Stimulated activated effector memory CD8-positive, alpha-beta T cell treated with anti-CD3 and anti-CD28 coated beads, Interleukin-12 subunit alpha, Interleukin-12 subunit beta, amount 100 ng/mL, for 72 hours (primary cell): ENCODE measurements at regions not wholly inside any gene's neighbourhood (a gene's known extent, or its start where the extent isn't known, plus 50 kb on each side); places are given as distances from the start of the nearest gene placed in this dataset.
A peak's percentile ranks its signal among the peaks of the same experiment; 100 is the strongest.

Experiments used
- ATAC-seq: fragments of 150-1000 bp; cut with Tn5 transposase; 2 replicates; pipeline ENCODE4 v1.10.0; 2021
- DNase-seq, 2 donors: peaks; one replicate each; pipeline ENCODE4 v3.0.0; 2021 to 2022; ENCODE audit warnings: low spot score in 2 of 2
- H3K27ac Mint-ChIP-seq: one replicate; pipeline ENCODE4 v1.8.0; 2022; ENCODE audit warnings: mild to moderate bottlenecking, mixed read lengths
- H3K36me3 Mint-ChIP-seq: one replicate; pipeline ENCODE4 v1.8.0; 2022; ENCODE audit warnings: mild to moderate bottlenecking, mixed read lengths
- H3K4me1 Mint-ChIP-seq: one replicate; pipeline ENCODE4 v1.8.0; 2022; ENCODE audit warnings: mixed read lengths
- H3K4me3 Mint-ChIP-seq: one replicate; pipeline ENCODE4 v1.8.0; 2022; ENCODE audit warnings: mild to moderate bottlenecking, mixed read lengths
- H3K9me3 Mint-ChIP-seq: one replicate; pipeline ENCODE4 v1.8.0; 2022; ENCODE audit warnings: mixed read lengths

GRCh38 chr3:87390821-87391220 is 114.4 kb upstream of the POU1F1 start:
- Mint-ChIP-seq H3K4me3 (no peak overlapping the region), H3K27ac (no peak overlapping the region), H3K4me1 (no peaks in the 10 kb centered on the region), H3K36me3 (no peaks in the 10 kb centered on the region), H3K9me3 (peaks cover 3% of the 10 kb centered on the region)
- ATAC-seq (no peak), DNase-seq (no peak)

GRCh38 chr3:87390353-87390752 is 114.0 kb upstream of the POU1F1 start:
- DNase-seq: no peak
- no peaks in the 10 kb centered on the region for H3K4me1 Mint-ChIP-seq
- ATAC-seq: no peak
- peaks cover 3% of the 10 kb centered on the region for H3K9me3 Mint-ChIP-seq
- no peak overlapping the region for H3K27ac Mint-ChIP-seq
- H3K4me3 Mint-ChIP-seq: no peak overlapping the region
- H3K36me3 Mint-ChIP-seq: no peaks in the 10 kb centered on the region

GRCh38 chr3:87375231-87375682 is 98.9 kb upstream of the POU1F1 start:
- DNase-seq: no peak
- Mint-ChIP-seq H3K4me3 (no peak overlapping the region), H3K36me3 (no peaks in the 10 kb centered on the region), H3K27ac (no peak overlapping the region), H3K9me3 (no peaks in the 10 kb centered on the region), H3K4me1 (no peaks in the 10 kb centered on the region)
- ATAC-seq: no peak

GRCh38 chr3:87370007-87370406 is 93.6 kb upstream of the POU1F1 start:
- H3K4me3 Mint-ChIP-seq: no peak overlapping the region
- no peaks in the 10 kb centered on the region for H3K4me1 Mint-ChIP-seq
- no peaks in the 10 kb centered on the region for H3K9me3 Mint-ChIP-seq
- H3K27ac Mint-ChIP-seq: no peak overlapping the region
- no peak for ATAC-seq
- no peaks in the 10 kb centered on the region for H3K36me3 Mint-ChIP-seq
- no peak for DNase-seq

GRCh38 chr3:87367736-87368135 is 91.4 kb upstream of the POU1F1 start:
- Mint-ChIP-seq H3K4me3 (no peak overlapping the region), H3K4me1 (no peaks in the 10 kb centered on the region), H3K36me3 (no peaks in the 10 kb centered on the region), H3K9me3 (no peaks in the 10 kb centered on the region), H3K27ac (no peak overlapping the region)
- ATAC-seq (no peak), DNase-seq (no peak)

GRCh38 chr3:87363721-87364120 is 87.3 kb upstream of the POU1F1 start:
- Mint-ChIP-seq H3K4me3 (no peak overlapping the region), H3K36me3 (no peaks in the 10 kb centered on the region), H3K9me3 (no peaks in the 10 kb centered on the region), H3K4me1 (no peaks in the 10 kb centered on the region), H3K27ac (no peak overlapping the region)
- ATAC-seq (no peak), DNase-seq (no peak)

GRCh38 chr3:87361956-87362355 is 85.6 kb upstream of the POU1F1 start:
- no peak for DNase-seq
- Mint-ChIP-seq H3K4me1 (no peaks in the 10 kb centered on the region), H3K27ac (no peak overlapping the region), H3K36me3 (no peaks in the 10 kb centered on the region), H3K9me3 (no peaks in the 10 kb centered on the region), H3K4me3 (no peak overlapping the region)
- ATAC-seq: no peak

- no peaks in the 10 kb centered on the region for H3K9me3 Mint-ChIP-seq
- no peaks in the 10 kb centered on the region for H3K4me1 Mint-ChIP-seq
- no peaks in the 10 kb centered on the region for H3K36me3 Mint-ChIP-seq
- H3K27ac Mint-ChIP-seq: no peak overlapping the region
- H3K4me3 Mint-ChIP-seq: no peak overlapping the region
- DNase-seq: no peak
- ATAC-seq: no peak
Measured at GRCh38 chr3:87361271-87361670, 84.9 kb upstream of the POU1F1 start.

- Mint-ChIP-seq H3K36me3 (no peaks in the 10 kb centered on the region), H3K4me3 (no peak overlapping the region), H3K27ac (no peak overlapping the region), H3K9me3 (no peaks in the 10 kb centered on the region), H3K4me1 (no peaks in the 10 kb centered on the region)
- DNase-seq (no peak), ATAC-seq (no peak)
Measured at GRCh38 chr3:87359826-87360225, 83.4 kb upstream of the POU1F1 start.

- no peaks in the 10 kb centered on the region for H3K4me1 Mint-ChIP-seq
- no peak overlapping the region for H3K27ac Mint-ChIP-seq
- H3K9me3 Mint-ChIP-seq: no peaks in the 10 kb centered on the region
- ATAC-seq: no peak
- no peaks in the 10 kb centered on the region for H3K36me3 Mint-ChIP-seq
- DNase-seq: no peak
- H3K4me3 Mint-ChIP-seq: no peak overlapping the region
Measured at GRCh38 chr3:87359025-87359424, 82.6 kb upstream of the POU1F1 start.

- Mint-ChIP-seq H3K4me3 (no peak overlapping the region), H3K36me3 (no peaks in the 10 kb centered on the region), H3K27ac (no peak overlapping the region), H3K4me1 (no peaks in the 10 kb centered on the region), H3K9me3 (no peaks in the 10 kb centered on the region)
- ATAC-seq: no peak
- DNase-seq: no peak
Measured at GRCh38 chr3:87358066-87358465, 81.7 kb upstream of the POU1F1 start.

GRCh38 chr3:87354398-87354797 is 78.0 kb upstream of the POU1F1 start:
- no peak overlapping the region for H3K27ac Mint-ChIP-seq
- no peaks in the 10 kb centered on the region for H3K36me3 Mint-ChIP-seq
- no peak overlapping the region for H3K4me3 Mint-ChIP-seq

GRCh38 chr3:87351937-87352336 is 75.6 kb upstream of the POU1F1 start:
- no peak for DNase-seq
- no peaks in the 10 kb centered on the region for H3K4me1 Mint-ChIP-seq
- no peak overlapping the region for H3K27ac Mint-ChIP-seq
- H3K4me3 Mint-ChIP-seq: no peak overlapping the region
- no peaks in the 10 kb centered on the region for H3K36me3 Mint-ChIP-seq
- no peaks in the 10 kb centered on the region for H3K9me3 Mint-ChIP-seq
- no peak for ATAC-seq

More at GRCh38 chr3:87354398-87354797, 78.0 kb upstream of the POU1F1 start:
- ATAC-seq (no peak), DNase-seq (no peak)
- H3K9me3 Mint-ChIP-seq: no peaks in the 10 kb centered on the region
- H3K4me1 Mint-ChIP-seq: no peaks in the 10 kb centered on the region

GRCh38 chr3:87350367-87351199 is 74.2 kb upstream of the POU1F1 start:
- no peak overlapping the region for H3K27ac Mint-ChIP-seq
- H3K9me3 Mint-ChIP-seq: no peaks in the 10 kb centered on the region
- peak; percentile 85 for ATAC-seq
- H3K4me3 Mint-ChIP-seq: no peak overlapping the region
- no peaks in the 10 kb centered on the region for H3K4me1 Mint-ChIP-seq
- no peak for DNase-seq
- H3K36me3 Mint-ChIP-seq: no peaks in the 10 kb centered on the region

GRCh38 chr3:87349833-87350232 is 73.4 kb upstream of the POU1F1 start:
- no peak overlapping the region for H3K27ac Mint-ChIP-seq
- H3K4me1 Mint-ChIP-seq: no peaks in the 10 kb centered on the region
- H3K9me3 Mint-ChIP-seq: no peaks in the 10 kb centered on the region
- no peaks in the 10 kb centered on the region for H3K36me3 Mint-ChIP-seq
- DNase-seq (no peak), ATAC-seq (no peak)
- no peak overlapping the region for H3K4me3 Mint-ChIP-seq

GRCh38 chr3:87336761-87337160 is 60.4 kb upstream of the POU1F1 start:
- H3K9me3 Mint-ChIP-seq: no peaks in the 10 kb centered on the region
- DNase-seq (no peak), ATAC-seq (no peak)
- H3K36me3 Mint-ChIP-seq: no peaks in the 10 kb centered on the region
- peaks cover 17% of the 10 kb centered on the region for H3K4me1 Mint-ChIP-seq
- no peak overlapping the region for H3K4me3 Mint-ChIP-seq
- H3K27ac Mint-ChIP-seq: no peak overlapping the region
